ENCODE measurements at regions not wholly inside any gene's neighbourhood (a gene's known extent, or its start where the extent isn't known, plus 50 kb on each side); places are given as distances from the start of the nearest gene placed in this dataset.

- H3K36me3 ChIP-seq = no peaks in the 10 kb centered on the region
- TF ChIP-seq CTCF (IDR thresholded peaks at IDR 0.05) = no peak
- H3K4me3 ChIP-seq = no peak overlapping the region
- H3K27ac ChIP-seq = no peak overlapping the region
- no peaks in the 10 kb centered on the region for H3K4me1 ChIP-seq
- DNase-seq (ENCODE audit: low spot score) = no peak
- H3K9me3 ChIP-seq = no peaks in the 10 kb centered on the region
- no peaks in the 10 kb centered on the region for H3K27me3 ChIP-seq
These were observed 261.5 kb downstream of the SLC7A11 start for GRCh38 chr4:137980641-137981040.

- DNase-seq (ENCODE audit: low spot score) = no peak
- H3K4me3 ChIP-seq = no peak overlapping the region
- H3K4me1 ChIP-seq = no peaks in the 10 kb centered on the region
- H3K9me3 ChIP-seq = no peaks in the 10 kb centered on the region
- no peaks in the 10 kb centered on the region for H3K36me3 ChIP-seq
- no peaks in the 10 kb centered on the region for H3K27me3 ChIP-seq
- TF ChIP-seq CTCF (IDR thresholded peaks at IDR 0.05) = no peak
- H3K27ac ChIP-seq = no peak overlapping the region
These were observed 262.2 kb downstream of the SLC7A11 start for GRCh38 chr4:137979938-137980337.

GRCh38 chr4:137968956-137969678 lies 273.0 kb downstream of the SLC7A11 start:
- H3K9me3 ChIP-seq = no peaks in the 10 kb centered on the region
- no peak for DNase-seq (ENCODE audit: low spot score)
- no peak overlapping the region for H3K4me3 ChIP-seq
- no peak overlapping the region for H3K27ac ChIP-seq
- no peaks in the 10 kb centered on the region for H3K27me3 ChIP-seq
- TF ChIP-seq CTCF (IDR thresholded peaks at IDR 0.05) = no peak
- no peaks in the 10 kb centered on the region for H3K4me1 ChIP-seq
- no peaks in the 10 kb centered on the region for H3K36me3 ChIP-seq

GRCh38 chr4:137967480-137968190 lies 274.5 kb downstream of the SLC7A11 start:
- Histone ChIP-seq H3K9me3 (no peaks in the 10 kb centered on the region), H3K4me1 (no peaks in the 10 kb centered on the region), H3K36me3 (no peaks in the 10 kb centered on the region), H3K27ac (no peak overlapping the region), H3K4me3 (no peak overlapping the region), H3K27me3 (no peaks in the 10 kb centered on the region)
- no peak for TF ChIP-seq CTCF (IDR thresholded peaks at IDR 0.05)
- DNase-seq (ENCODE audit: low spot score) = no peak

- no peak for DNase-seq (ENCODE audit: low spot score)
- Histone ChIP-seq H3K4me1 (no peaks in the 10 kb centered on the region), H3K4me3 (no peak overlapping the region), H3K9me3 (no peaks in the 10 kb centered on the region), H3K27me3 (no peaks in the 10 kb centered on the region), H3K36me3 (no peaks in the 10 kb centered on the region), H3K27ac (no peak overlapping the region)
- TF ChIP-seq CTCF (IDR thresholded peaks at IDR 0.05) = no peak
These were observed 275.6 kb downstream of the SLC7A11 start for GRCh38 chr4:137966504-137966903.
